Body of pancreas (tissue), 4 donors: ENCODE measurements at regions not wholly inside any gene's neighbourhood (a gene's known extent, or its start where the extent isn't known, plus 50 kb on each side); places are given as distances from the start of the nearest gene placed in this dataset.
"Not testable (repeated sequence)": the region's sequence is repeated elsewhere in the genome, so short reads cannot be mapped to it uniquely, and the experiment has no call there.

ENCODE experiments used
- ATAC-seq: fragments of 150-250 bp; one replicate; pipeline ENCODE4 v1.9.1; 2016
- DNase-seq, 4 donors: peaks; one replicate each; pipeline ENCODE4 v3.0.0-alpha.2; 2019
- H3K27ac ChIP-seq, 4 donors: fragments of 200-600 bp; sonication (generic); 1 replicate in 3 of 4; 2 replicates in 1 of 4; pipeline versions ENCODE4 v1.5.1 to v1.6.1; 2016 to 2019; ENCODE audit warnings: mild to moderate bottlenecking in 1 of 4, mixed read lengths in 1 of 4, moderate library complexity in 1 of 4
- H3K27me3 ChIP-seq, 2 donors: fragments of 200-600 bp; sonication (generic); one replicate each; pipeline ENCODE4 v1.6.0; 2016; ENCODE audit warnings: mild to moderate bottlenecking in 1 of 2
- H3K36me3 ChIP-seq, 2 donors: fragments of 200-600 bp; sonication (generic); replicated peaks in 1 of 2; 2 replicates each; pipeline ENCODE4 v1.5.1; 2016; ENCODE audit warnings: low read depth in 2 of 2; ENCODE audit not compliant: insufficient read depth in 1 of 2
- H3K4me1 ChIP-seq: fragments of 200-600 bp; sonication (generic); one replicate; pipeline ENCODE4 v1.6.0; 2016
- H3K4me3 ChIP-seq, 2 donors: fragments of 200-600 bp; sonication (generic); 1 replicate in 1 of 2; 2 replicates in 1 of 2; pipeline ENCODE4 v1.5.1; 2016 to 2019
- H3K9me3 ChIP-seq, 3 donors: fragments of 200-600 bp; sonication (generic); 1 replicate in 2 of 3; 2 replicates in 1 of 3; pipeline ENCODE4 v1.5.1; 2016
- CTCF ChIP-seq, 7 experiments: fragments of 450-650 bp in 4 of 7; fragments of 200-600 bp in 3 of 7; sonication (generic) in 3 of 7; IDR thresholded peaks; one replicate each; pipeline ENCODE4 v1.5.1; 2016 to 2019; ENCODE audit warnings: antibody characterized with exemption in 7 of 7
- POLR2A ChIP-seq, 3 donors: fragments of 450-650 bp; IDR thresholded peaks; one replicate each; pipeline ENCODE4 v1.6.1; 2016; ENCODE audit warnings: antibody characterized with exemption in 3 of 3, mild to moderate bottlenecking in 2 of 3
- WGBS, 2 donors: methylation state at CpG; one replicate each; pipeline ENCODE4 v1.1.5; 2017; 5-methylcytosine and 5-hydroxymethylcytosine counted together
- intact Hi-C: fragments of 100-400 bp; cut with DNase I; formaldehyde crosslinking; loops from one replicate; pipeline ENCODE4 v1.15.1; 2023

DNA sequence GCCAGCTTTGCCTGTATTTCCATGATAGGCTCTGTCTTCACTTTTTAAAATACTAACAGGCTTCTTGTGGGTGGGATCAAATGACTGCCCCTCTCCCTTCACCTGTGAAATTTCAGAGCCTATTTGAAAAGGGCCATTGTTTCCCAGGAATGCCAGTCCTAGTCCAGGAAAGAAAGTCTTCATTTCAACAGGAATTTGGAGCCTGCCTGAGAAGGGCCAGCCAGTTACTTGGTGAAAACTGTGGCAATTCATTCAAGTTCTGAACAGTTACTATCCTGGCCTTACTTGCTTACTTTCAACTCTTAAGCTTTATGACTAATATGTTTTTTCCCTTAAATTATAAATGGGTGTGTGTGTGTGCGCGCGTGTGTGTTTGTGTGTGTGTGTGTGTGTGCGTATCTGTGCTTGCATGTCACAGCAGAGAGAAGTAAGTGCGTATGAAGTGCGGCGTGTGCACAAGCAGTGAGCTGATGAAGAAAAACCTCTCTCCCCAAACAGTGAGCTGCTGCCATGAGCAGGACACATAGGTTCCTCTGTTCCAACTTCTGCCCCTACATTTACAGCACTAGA is 67.5 kb upstream of the RNPC3 start:
- intact Hi-C loops = no loop called here
- WGBS, 2 donors = 83 to 86% methylated on average over 7 of the region's 7 CpGs
- Histone ChIP-seq H3K27ac (no peak overlapping the region), H3K4me1 (no peaks in the 10 kb centered on the region), H3K9me3 (no peaks in the 10 kb centered on the region), H3K4me3 (no peak overlapping the region), H3K27me3 (no peaks in the 10 kb centered on the region), H3K36me3 (no peaks in the 10 kb centered on the region)
- DNase-seq = no peak
- TF ChIP-seq POLR2A (IDR thresholded peaks at IDR 0.05) = no peak
- TF ChIP-seq CTCF (IDR thresholded peaks at IDR 0.05) = no peak
- no peak for ATAC-seq

GRCh38 chr1:103448560-103448959 is 76.9 kb upstream of the RNPC3 start:
- ATAC-seq = no peak
- intact Hi-C loops = no loop called here

DNA sequence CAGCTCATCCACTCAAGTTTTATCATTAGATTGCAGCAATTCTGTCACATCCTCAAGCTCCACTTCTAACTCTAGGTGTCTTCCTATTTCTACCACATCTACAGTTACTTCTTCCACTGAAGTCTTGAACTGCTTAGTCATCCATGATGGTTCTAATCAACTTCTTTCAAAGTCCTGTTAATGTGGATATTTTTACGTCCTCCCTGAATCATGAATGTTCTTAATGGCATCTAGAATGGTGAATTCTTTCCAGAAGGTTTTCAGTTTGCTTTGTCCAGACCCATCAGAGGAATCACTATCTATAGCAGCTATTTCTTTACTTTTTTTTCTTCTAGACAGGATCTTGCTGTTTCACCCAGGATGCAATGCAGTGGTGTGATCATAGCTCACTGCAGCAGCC is 78.0 kb upstream of the RNPC3 start:
- WGBS, 2 donors = 95 to 96% methylated on average over 1 of the region's 1 CpG
- TF ChIP-seq POLR2A (IDR thresholded peaks at IDR 0.05) (no peak), CTCF (IDR thresholded peaks at IDR 0.05) (no peak)
- no peak overlapping the region for H3K4me3 ChIP-seq
- intact Hi-C loops = no loop called here
- no peaks in the 10 kb centered on the region for H3K27me3 ChIP-seq
- ATAC-seq = no peak
- H3K27ac ChIP-seq = no peak overlapping the region
- no peaks in the 10 kb centered on the region for H3K36me3 ChIP-seq
- no peaks in the 10 kb centered on the region for H3K4me1 ChIP-seq
- DNase-seq = no peak
- no peaks in the 10 kb centered on the region for H3K9me3 ChIP-seq

More at GRCh38 chr1:103448560-103448959, 76.9 kb upstream of the RNPC3 start:
- H3K4me3 ChIP-seq = no peak overlapping the region
- H3K27me3 ChIP-seq = no peaks in the 10 kb centered on the region
- no peaks in the 10 kb centered on the region for H3K36me3 ChIP-seq
- H3K27ac ChIP-seq = no peak overlapping the region
- DNase-seq = no peak
- no peaks in the 10 kb centered on the region for H3K4me1 ChIP-seq
- no peaks in the 10 kb centered on the region for H3K9me3 ChIP-seq
- no peak for TF ChIP-seq POLR2A (IDR thresholded peaks at IDR 0.05)
- TF ChIP-seq CTCF (IDR thresholded peaks at IDR 0.05) = no peak
- 60 to 63% methylated on average over 1 of the region's 1 CpG for WGBS, 2 donors

DNA sequence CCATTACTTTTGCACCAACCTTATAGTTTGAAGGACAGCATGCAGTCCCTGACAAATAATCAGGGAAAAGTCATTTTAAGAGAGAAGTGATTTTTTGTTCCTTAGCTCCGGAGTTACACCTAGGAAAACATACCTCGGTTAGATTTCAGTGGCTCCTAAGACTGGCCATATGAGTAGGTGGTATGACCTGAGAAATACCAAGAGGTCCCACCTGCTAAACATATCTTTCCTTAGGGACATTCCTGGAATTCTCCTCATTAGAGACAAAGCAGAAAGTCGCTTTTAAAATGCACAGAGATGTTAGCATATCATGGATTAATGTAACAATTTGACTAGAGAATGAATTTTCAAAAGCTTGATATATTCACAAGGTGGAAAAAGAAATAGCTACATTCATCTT is 84.2 kb upstream of the RNPC3 start:
- no peaks in the 10 kb centered on the region for H3K27me3 ChIP-seq
- TF ChIP-seq POLR2A (IDR thresholded peaks at IDR 0.05) (no peak), CTCF (IDR thresholded peaks at IDR 0.05) (no peak)
- DNase-seq (no peak), ATAC-seq (no peak)
- H3K27ac ChIP-seq = no peak overlapping the region
- H3K9me3 ChIP-seq = no peaks in the 10 kb centered on the region
- no peaks in the 10 kb centered on the region for H3K4me1 ChIP-seq
- H3K36me3 ChIP-seq = no peaks in the 10 kb centered on the region
- H3K4me3 ChIP-seq = no peak overlapping the region
- WGBS, 2 donors = 40 to 58% methylated on average over 3 of the region's 3 CpGs
- intact Hi-C loops = no loop called here

GRCh38 chr1:103436568-103437100 is 88.9 kb upstream of the RNPC3 start:
- ATAC-seq, intact Hi-C loops, H3K27me3 ChIP-seq, DNase-seq, H3K4me1 ChIP-seq, H3K36me3 ChIP-seq, H3K9me3 ChIP-seq, H3K4me3 ChIP-seq, H3K27ac ChIP-seq: not testable (repeated sequence)
- 74 to 80% methylated on average over 4 of the region's 4 CpGs for WGBS, 2 donors
